ENCODE measurements at regions not wholly inside any gene's neighbourhood (a gene's known extent, or its start where the extent isn't known, plus 50 kb on each side); places are given as distances from the start of the nearest gene placed in this dataset.

- H3K9me3 ChIP-seq (ENCODE audit: control extremely low read depth in 1 of 3, control insufficient read depth in 2 of 3, insufficient read depth in 1 of 3, low read length in 2 of 3), result peaks cover 0 to 81% (median 0%) of the 10 kb centered on the region in 3 donors
- no peak for DNase-seq
These were observed 2289.3 kb downstream of the TP53TG3F start for GRCh38 chr16:35748621-35749252.

More at GRCh38 chr16:35748621-35749252, 2289.3 kb downstream of the TP53TG3F start:
- H3K27ac ChIP-seq (ENCODE audit: low read length in 2 of 2), result no peak overlapping the region
- no peaks in the 10 kb centered on the region for H3K79me2 ChIP-seq (ENCODE audit: control insufficient read depth, insufficient read depth, low read length)
- Mint-ChIP-seq H3K4me1 (no peaks in the 10 kb centered on the region), H3K4me3 (no peak overlapping the region), H3K27ac (no peak overlapping the region), H3K9me3 (ENCODE audit: insufficient read depth) (peaks cover 6% of the 10 kb centered on the region), H3K27me3 (no peaks in the 10 kb centered on the region)
- no peak for TF ChIP-seq EZH2 (IDR thresholded peaks at IDR 0.05; ENCODE audit: borderline replicate concordance, insufficient read depth, low read depth, low read length, poor library complexity, severe bottlenecking)
- no peak for TF ChIP-seq CTCF (IDR thresholded peaks at IDR 0.05)
- ATAC-seq (ENCODE audit: low read depth), result no peak
- CTCF ChIA-PET, result no interaction called here
- no peaks in the 10 kb centered on the region for H3K36me3 ChIP-seq (replicated peaks in 1 of 2; ENCODE audit: control extremely low read depth in 1 of 2, control insufficient read depth in 1 of 2, extremely low read depth in 1 of 2, insufficient read depth in 2 of 2, low read length in 1 of 2)
- WGBS (ENCODE audit: insufficient coverage), result 88% methylated on average over 22 of the region's 24 CpGs
- intact Hi-C loops (cut with micrococcal nuclease), result no loop called here
- H4K20me1 ChIP-seq (ENCODE audit: control insufficient read depth, insufficient read depth, low read length, poor library complexity, severe bottlenecking), result no peaks in the 10 kb centered on the region
- no peak overlapping the region for H3K4me2 ChIP-seq (replicated peaks; ENCODE audit: low read depth, low read length, poor library complexity, severe bottlenecking)
- H2AFZ ChIP-seq (ENCODE audit: insufficient read depth, low read depth, low read length, poor library complexity, severe bottlenecking), result no peak overlapping the region
- H3K27me3 ChIP-seq (replicated peaks in 1 of 4; ENCODE audit: control extremely low read depth in 1 of 4, control insufficient read depth in 3 of 4, insufficient read depth in 4 of 4, low read length in 3 of 4), result no peaks in the 10 kb centered on the region
- POLR2A ChIA-PET, result no interaction called here
- H3K9ac ChIP-seq (ENCODE audit: low read length), result no peak overlapping the region
- no peaks in the 10 kb centered on the region for H3K4me1 ChIP-seq (ENCODE audit: control insufficient read depth in 2 of 2, insufficient read depth in 2 of 2, low read length in 2 of 2)
- H3K4me3 ChIP-seq (ENCODE audit: control extremely low read depth in 1 of 5, extremely low read depth in 1 of 5, insufficient read depth in 1 of 5, low read depth in 2 of 5, low read length in 4 of 5), result no peak overlapping the region

All from B cell (primary cell).